GM18511 (cell line): ENCODE measurements at regions not wholly inside any gene's neighbourhood (a gene's known extent, or its start where the extent isn't known, plus 50 kb on each side); places are given as distances from the start of the nearest gene placed in this dataset.

Source experiments
- ATAC-seq: cut with Tn5 transposase; IDR thresholded peaks from one replicate; pipeline ENCODE4 v1.9.1; 2021; ENCODE audit warnings: mild to moderate bottlenecking, moderate library complexity; ENCODE audit not compliant: unreplicated experiment

DNA sequence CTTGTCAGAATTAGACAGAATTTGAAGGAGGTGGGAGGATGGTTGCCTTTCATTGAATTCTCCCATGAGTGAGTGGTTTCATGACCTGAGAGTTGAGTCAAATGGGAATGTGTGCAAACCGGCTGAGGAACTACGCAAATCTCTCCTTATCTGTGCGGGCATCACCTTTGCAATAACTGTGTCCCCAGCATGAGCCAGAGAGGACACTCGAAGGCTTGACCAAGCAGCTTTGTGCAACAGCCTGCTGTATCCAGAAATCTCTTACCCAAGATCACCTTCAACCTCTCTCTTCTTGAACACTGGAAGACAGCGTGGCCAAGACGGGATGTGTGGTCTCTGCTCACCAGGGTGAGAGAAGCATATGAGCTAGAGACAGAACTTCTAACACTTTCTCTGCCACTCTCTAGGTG is 93.8 kb upstream of the IKZF1 start:
- no peak for ATAC-seq

DNA sequence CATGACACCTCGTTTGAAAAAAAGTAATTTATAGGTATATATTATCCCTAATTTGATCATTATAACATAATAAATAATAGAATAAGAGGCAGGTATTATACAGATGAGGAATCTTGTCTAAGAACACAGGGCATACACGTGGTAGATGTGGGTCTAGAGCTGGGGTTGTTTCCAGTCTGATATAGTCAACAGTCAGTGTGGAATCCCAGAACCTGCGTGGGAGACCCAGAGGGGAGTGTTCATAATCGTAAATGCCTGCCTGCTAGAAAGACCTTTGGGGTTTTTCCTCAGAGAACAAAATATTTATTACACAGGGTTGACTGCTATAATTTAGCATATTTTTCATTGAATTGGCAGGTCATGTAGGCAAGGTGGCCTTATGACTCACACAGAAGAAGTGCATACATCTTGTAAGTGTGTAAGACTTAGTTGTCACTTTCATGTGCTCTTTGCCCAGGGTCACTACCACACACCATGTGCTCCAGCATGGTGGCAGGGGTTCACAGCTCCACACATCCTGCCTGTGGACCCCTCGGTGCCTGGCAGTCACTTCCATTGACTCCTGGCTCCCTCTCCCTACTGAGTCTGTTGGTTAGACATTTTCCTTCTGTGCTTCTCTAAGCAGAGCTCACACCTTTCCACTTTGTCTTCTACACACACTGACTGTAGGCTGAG is 94.9 kb upstream of the IKZF1 start:
- ATAC-seq, result no peak

DNA sequence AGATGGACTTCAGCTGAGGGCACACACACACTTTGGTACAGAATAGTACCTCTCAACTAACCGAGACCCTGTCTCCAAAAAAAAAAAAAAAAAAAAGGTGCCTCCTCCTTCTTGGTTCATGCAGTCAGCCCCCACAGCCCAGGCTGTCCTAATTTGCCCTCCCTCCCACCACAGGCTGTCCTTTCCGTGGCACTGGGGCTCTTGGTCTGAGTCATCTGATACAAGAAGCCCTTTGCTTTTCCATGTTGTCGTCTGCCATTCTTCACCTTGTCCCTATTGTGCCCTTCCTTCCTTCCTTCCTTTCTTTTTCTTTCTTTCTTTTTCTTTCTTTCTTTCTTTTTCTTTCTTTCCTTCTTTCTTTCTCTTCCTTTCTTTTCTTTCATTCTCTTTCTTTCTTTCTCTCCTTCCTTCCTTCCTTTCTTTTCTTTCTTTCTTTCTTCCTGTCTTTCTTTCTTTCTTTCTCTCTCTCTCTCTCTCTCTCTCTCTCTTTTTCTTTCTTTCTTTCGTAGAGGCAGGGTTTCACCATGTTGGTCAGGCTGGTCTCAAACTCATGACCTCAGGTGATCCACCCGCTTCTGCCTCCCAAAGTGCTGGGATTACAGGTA is 96.0 kb upstream of the IKZF1 start:
- ATAC-seq, result no peak

DNA sequence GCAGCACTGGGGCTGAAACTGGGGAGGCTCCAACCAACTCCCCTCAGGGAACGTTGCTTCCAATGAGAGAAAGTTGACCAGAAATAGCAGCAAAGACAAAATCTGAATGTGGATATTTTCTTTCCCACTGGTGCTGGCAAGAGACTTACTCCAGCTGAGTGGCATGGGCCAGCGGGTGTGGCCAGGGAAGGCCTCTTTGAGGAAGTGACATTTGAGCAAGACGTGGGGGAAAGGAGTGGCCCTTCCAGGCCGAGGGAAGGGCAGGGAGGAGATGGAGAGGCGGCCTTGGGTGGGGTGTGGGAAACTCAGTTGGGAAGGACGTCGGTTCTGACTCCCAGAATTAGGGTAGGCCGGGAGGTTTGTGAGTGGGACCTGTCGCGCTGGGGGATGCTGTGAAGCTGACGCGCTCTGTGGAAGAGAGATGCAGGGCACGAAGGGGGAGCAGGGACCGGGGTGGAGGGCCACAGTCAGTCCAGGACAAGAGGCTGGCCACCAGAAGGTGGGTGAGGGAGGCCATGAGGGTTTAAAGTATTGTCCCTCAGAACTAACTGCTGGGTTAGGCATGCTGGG is 96.7 kb upstream of the IKZF1 start:
- no peak for ATAC-seq

DNA sequence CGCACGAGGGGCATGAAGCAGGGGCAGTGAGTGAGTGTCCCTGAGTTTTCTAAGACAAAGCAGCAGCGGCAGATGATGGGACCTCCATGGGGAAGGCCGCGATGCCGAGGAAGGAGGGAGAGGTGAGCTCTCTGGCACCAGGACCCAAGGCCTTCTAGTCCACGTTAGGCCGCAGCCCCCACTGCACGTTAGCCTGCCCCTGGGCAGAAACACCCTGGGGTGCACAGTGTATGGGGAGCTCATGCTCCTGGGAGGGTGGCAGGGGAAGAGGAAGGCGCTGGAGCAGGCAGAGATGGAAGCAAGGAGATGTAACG is 97.3 kb upstream of the IKZF1 start:
- ATAC-seq, result no peak

DNA sequence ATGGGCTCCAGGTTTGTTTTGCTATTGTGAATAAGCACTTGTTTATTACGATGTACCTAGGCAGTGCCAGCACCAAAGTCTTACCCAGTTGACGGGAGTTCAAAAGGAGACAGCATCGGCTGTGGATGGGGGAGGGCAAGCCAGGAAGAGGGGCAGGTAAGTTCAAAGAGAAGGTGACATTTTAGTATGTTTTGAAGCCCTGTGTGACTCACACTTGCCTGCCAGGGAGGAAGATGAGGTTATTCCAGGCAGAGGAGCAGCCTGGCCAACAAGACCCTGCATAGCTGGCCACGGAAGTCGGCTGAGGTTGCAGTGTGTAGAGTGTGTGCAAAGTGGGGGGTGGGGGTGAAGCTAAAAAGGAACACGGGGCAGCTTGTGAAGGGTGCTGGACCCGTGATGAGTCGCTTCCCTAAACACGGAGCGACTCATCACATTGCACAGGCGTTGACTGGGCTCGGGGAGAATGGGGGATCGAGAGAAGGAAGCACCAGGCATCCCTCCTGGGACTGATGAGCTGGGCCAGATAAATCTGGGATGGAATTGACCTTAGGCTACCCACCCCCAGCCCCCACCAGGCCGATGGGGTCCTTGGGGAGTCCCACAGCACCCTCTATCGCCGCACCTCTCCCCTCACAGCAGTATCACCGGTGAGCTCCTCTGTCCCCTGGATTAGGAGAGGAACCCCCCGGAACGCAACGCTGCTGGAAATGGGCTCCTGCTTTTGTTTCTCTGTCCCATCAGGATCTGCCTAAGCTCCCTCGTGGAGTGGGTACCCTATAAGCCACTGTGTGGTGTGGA is 97.9 kb upstream of the IKZF1 start:
- ATAC-seq, result no peak

DNA sequence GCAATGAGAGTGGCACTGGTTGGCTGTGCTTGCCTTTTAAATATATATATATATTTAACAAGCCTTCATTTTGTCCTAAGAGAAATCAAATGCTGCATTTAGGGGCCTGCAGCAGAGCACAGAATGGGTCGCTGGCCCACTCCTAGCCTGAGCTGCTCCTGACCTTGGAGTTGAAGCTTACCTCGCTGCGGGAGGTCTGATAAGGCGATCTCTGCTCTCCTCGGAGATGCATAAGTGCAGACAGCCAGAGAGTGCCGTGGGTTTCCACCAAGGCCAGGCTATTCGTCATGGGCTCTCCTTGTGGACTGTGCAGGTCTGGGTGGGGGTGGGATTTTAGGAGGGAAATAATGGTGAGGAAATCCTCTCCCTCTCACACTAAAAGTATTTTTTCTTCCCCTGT is 99.5 kb upstream of the IKZF1 start:
- ATAC-seq, result peak; percentile 20

DNA sequence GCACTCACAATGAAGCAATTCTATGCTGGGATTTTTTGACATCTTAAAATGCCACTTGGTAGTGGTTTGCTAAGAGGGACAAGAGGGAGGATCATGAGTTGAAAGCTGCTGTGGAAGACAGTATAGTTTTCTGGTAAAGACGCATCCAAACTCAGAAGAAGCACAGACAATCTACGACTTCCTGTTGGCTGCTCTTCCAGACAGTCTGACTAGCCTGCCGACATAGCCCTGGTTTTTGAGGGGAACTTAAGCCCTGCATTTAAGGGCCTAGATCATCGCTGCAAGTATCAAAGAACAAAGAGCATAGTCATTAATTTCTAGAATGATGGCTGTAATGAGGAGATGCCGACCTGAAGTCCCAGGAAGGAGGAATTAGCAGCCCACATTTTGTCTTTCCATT is 99.9 kb upstream of the IKZF1 start:
- ATAC-seq, result no peak

DNA sequence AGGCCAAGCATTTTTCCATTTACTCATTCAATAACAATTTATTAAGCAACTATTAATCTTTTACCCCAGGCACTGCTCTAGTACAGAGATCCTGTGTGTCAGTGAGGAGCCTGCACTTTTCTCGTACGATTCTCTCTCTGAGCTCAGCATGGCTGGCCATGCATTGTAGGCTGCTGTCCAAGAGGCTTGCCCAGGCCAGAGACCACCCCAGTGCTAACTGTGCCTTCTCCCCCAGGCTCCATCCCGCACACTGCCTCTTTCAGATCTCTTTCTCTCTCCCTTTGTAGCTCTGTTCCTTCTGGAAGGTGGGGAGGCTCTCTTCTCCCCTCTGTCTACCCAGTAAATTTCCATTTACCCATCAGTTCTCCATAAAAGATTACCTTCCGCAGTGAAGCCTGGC is 101.0 kb upstream of the IKZF1 start:
- ATAC-seq, result no peak

DNA sequence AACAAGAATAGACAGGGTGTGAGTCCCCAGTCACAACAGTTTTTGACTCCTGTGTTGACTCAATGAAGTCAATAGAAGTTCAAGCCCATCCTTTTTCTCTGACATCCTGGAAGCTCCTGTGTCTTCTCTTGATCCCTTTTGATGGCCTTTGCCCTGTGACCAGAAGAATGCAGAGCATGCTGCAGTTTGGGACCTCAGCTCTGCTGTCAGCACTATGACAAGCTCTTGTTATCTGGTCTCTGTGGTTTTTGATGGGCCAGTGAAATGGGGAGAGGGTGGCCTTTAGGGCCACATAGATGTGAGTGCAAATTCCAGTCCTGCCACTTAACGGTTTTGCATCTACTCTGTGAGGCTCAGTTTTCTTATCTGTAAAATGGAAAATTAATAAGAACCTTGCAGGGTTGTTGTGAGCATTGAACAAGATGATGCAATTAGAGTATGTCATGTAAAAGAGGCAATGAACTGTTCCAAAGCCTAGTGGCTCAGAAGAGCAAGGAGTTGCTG is 102.4 kb upstream of the IKZF1 start:
- ATAC-seq, result no peak

DNA sequence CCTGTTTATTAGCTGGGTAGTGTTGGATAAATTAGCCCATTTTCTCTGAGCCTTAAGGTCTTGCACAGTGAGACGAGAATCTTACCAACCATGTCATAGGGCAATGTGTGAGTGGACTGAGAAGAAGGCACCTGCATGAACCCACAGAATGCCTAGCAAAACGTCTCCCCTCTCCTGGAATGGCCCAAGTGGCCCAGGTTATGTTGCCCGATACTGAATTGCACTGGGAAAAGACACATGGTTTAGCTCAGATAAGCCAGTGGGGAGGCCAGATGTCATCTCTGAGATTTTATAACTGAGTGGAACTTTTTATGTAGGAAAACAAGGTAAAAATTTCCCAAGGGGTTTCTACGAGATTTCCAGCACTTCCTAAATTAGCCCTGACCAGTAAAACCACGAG is 104.7 kb upstream of the IKZF1 start:
- no peak for ATAC-seq

DNA sequence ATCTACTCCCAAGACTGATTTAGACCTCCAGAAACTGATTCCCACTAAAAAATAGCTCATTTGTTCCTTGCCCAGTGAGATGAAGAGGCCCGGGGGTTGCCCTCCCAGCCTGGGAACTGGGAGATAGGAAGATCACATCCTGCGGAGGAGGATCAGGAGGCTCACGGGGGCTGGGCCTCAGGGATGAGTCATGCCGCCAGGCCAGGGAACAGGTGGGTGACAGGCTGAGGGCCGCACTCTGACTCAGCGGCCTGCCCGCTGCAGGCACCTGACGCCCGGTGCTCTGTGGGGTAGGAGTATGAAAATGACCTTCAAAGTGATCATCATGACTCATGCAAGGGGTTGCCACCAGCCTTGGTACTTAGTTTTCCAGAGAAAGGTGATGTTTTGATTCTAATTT is 104.5 kb upstream of the ZPBP start:
- peak; percentile 84 for ATAC-seq

DNA sequence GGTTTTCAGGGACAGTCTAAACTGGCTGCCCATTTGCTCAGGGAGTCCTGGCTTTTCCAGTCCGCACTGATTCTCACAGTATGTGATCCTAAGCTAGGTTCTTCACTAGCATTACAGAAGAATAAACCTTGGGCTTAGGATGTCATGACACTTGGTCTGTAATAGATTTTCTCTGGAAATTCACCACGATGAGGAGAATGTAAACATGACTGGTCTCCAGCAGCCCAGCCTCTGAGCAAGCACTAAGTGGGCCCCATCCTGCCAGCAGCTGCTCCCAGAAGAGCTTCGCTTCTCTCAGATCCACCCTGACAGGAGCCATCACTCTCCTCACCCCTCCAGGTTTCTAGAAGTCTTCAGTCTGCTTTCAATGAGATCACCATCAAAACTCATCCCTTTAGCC is 103.7 kb upstream of the ZPBP start:
- ATAC-seq, result no peak

DNA sequence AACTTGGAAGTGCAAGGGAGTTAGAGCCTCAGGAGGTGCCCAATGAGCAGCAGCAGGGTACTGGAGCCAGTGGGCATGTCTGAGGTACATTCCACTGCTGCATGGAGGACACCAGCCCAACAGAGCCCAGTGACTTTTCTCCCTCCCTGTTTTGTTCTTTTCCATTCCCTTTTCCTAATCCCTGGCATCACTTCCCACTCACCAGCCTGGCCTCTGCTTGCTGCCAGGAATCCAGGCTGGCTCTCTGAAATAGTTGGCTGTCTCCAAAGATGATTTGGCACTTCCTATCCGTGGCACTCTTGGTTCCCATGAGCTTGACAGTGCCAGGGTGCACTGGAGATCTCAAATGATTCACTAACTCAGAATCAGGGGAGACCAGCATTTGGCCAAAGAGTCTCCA is 97.7 kb upstream of the ZPBP start:
- ATAC-seq, result no peak

DNA sequence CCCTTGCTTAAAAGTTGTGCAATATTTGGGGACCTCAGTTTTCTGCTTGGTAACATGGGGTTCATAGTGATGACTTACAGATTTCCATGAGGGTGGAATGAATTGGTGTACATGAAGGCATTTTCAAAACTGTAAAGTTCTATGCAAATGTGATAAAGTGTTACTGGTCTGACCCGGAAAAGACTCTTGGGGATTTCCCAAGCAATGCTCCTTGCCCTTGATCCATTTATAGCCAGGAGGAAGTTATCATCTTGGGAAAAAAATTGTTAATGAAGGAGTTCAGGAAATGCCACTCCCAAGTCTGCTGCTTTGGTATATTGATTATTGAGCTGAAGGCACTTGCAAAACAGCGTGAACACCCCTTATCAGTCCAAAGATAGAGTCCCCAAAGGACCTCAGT is 96.3 kb upstream of the ZPBP start:
- ATAC-seq, result no peak

DNA sequence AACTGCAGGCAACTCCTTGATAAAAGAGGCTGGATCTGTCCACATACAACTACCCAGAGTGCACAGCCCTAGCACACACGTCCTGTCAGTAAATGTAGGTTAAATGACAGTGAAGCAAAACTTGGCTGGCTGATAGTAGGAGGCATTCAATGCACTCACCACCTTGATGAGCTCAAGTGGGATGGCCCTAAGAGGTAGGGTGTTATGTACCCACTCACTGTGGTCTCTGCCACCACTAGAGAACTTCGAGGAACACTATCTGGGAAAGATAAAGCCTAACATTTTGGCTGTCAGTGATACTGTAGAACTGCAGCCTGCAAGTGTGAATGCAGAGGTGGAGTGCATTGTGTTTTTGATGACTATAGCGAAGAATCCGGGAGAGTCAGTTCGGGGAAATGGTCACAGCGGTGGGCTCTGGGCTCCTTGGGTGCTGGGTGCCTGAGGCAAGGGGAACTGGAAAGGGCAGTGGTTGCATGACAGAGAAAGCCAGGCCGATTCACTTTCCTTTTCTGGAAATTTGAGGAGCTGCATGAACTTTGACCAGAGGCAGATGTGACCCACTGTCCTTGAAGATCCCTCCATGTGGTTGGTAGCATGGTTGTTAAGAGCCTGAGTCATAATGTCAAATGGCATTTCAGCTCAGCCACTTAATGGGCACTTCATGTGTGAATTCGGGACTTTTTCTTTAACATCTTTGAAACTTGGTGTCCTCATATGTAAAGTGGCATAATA is 93.1 kb upstream of the ZPBP start:
- no peak for ATAC-seq

DNA sequence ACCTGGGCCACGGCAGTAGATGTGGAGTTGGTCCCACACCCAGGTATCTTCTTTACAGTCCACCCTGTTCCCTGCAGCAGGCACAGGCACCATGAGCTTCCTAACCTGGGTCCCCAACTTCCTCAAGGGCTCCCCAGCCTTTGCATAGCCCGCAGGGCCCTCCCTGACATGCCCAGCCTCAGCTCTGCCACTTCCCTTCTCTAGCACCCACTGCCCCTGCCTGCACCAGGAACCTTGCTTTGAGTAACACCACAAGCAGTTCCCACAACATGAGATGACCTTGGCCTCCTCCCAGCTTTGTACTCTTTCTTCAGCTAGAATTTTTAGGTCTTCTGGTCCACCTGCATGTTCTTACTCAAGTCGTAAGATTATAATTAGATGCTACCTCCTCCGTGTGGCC is 92.2 kb upstream of the ZPBP start:
- ATAC-seq, result no peak

DNA sequence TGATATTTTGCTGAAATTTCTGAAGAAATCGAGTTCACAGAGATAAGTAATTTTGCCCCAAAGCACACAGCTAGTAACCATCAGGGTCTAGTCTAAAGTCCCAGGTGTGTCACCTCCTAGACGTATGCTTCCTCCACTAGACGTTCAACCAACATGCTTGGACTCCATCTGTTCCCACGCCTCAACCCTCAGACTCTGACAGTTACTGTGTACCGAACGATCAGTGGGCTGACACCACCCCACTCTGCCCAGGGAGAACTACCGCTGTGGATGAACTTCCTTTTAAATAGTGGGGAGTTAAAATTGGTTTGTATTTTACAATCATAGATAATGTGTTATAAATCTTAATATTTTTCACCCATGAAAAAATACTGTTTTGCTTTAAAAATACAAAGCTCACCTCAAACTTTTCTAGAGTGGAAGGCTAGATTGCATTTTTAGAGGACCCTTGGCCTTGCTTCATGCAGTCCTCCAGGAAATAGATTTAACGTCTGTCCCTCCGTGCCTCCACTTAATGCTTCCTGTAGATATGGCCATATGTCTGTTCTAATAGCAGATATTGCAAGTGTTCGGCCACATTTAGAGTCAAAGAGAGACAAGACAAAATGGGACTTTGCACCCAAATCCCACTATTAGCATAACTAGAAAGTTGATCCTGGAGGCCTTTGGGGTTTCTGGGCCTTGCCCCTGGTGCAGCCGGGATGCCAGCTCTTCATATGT is 91.4 kb upstream of the ZPBP start:
- no peak for ATAC-seq

DNA sequence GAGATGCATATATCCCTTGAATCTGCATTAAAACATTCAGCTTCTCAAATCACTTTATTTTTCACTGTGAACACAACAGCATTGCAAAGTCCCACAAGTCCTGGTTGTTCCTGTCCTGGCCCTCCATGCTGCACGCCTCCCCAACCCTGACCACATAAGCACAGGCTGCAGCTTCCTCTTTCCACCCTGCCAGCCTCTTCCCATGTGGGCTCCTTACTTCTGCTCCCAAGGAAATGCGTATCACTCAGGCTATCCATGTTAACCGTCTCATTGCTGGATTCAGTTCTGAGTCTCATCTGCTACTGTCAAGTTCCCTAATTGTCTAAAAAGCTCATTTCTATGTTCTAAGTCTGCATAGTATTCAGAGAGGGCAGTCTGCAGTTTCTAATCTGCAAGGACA is 89.7 kb upstream of the ZPBP start:
- no peak for ATAC-seq

DNA sequence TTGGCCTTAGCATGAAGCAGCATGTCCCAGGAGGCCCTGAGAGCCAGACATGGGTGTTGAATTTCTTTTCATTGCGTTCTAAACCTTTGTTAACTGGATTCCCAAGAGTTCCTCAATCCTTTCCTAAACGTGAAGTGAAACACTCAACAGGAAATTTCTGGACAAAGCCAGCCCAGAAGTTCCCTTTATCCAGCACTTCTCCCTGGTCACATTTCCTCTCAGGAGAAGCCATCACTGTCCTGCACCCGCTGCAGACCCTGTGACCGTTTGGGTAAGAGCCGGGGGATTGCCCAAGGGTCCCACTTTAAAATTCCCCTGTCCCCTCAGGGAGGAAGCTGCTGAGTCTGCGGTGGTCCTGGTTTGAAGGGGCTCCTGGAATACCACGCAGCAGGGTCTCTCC is 88.0 kb upstream of the ZPBP start:
- no peak for ATAC-seq

DNA sequence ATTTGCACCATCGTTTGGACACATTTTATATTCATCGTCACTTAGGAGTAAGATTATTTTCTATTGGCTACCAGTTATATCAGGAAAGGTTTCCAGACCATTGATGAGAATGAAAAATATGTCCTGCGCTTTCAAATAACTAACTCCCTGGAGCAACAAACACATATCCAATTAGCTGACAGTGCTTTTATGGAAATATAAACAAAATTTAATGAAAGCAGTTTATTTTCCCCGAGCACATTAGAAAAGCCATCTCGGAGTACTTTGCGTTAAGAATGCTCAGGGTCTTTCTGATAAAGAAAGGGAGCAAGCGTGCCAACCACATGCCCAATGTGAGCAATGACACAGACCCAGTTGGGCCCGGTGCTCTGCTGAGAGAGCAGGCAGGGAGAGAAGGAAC is 85.1 kb upstream of the ZPBP start:
- no peak for ATAC-seq
